Erythroblast (primary cell): ENCODE measurements at regions not wholly inside any gene's neighbourhood (a gene's known extent, or its start where the extent isn't known, plus 50 kb on each side); places are given as distances from the start of the nearest gene placed in this dataset.

Experiments used
- GATA1 ChIP-seq: IDR thresholded peaks from 2 replicates; pipeline ENCODE4 v1.6.1; 2011; ENCODE audit warnings: low read depth, mild to moderate bottlenecking, control low read depth, low read length, moderate library complexity
- POLR2A ChIP-seq: IDR thresholded peaks from 2 replicates; pipeline ENCODE4 v1.6.1; 2011; ENCODE audit warnings: mild to moderate bottlenecking, low read length

GRCh38 chr1:2948001-2948750 lies 73.1 kb upstream of the ACTRT2 start:
- TF ChIP-seq POLR2A (no peak), GATA1 (no peak)
